Neural cell (in vitro differentiated cells): ENCODE measurements at regions not wholly inside any gene's neighbourhood (a gene's known extent, or its start where the extent isn't known, plus 50 kb on each side); places are given as distances from the start of the nearest gene placed in this dataset.

Experiments
- CTCF ChIP-seq: fragments of 450-650 bp; IDR thresholded peaks from 2 replicates; pipeline ENCODE4 v1.5.1; 2014; ENCODE audit warnings: antibody characterized with exemption, mild to moderate bottlenecking, moderate library complexity; ENCODE audit not compliant: poor library complexity, severe bottlenecking
- EZH2 ChIP-seq: fragments of 200-600, 300-800 bp; shearing (Covaris generic), sonication (generic); IDR thresholded peaks from 2 replicates; pipeline ENCODE4 v1.6.1; 2014; ENCODE audit warnings: antibody characterized with exemption, low read length, borderline replicate concordance, mild to moderate bottlenecking; ENCODE audit not compliant: insufficient read depth, poor library complexity, severe bottlenecking
- POLR2AphosphoS5 ChIP-seq: IDR thresholded peaks from 2 replicates; pipeline ENCODE4 v1.6.1; 2012
- RAD21 ChIP-seq: fragments of 450-650 bp; conservative IDR thresholded peaks from 2 replicates; pipeline ENCODE4 v1.6.1; 2014; ENCODE audit warnings: antibody characterized with exemption, mild to moderate bottlenecking, moderate library complexity

- TF ChIP-seq EZH2 (no peak), CTCF (no peak), POLR2AphosphoS5 (no peak), RAD21 (no peak)
These were observed 123.7 kb upstream of the EXOC2 start for GRCh38 chr6:816510-817084.
